ENCODE measurements at regions not wholly inside any gene's neighbourhood (a gene's known extent, or its start where the extent isn't known, plus 50 kb on each side); places are given as distances from the start of the nearest gene placed in this dataset.

GRCh38 chr9:92188969-92189781 lies 74.0 kb upstream of the SPTLC1 start:
- Mint-ChIP-seq H3K4me3 (ENCODE audit: unreplicated experiment) (no peak overlapping the region), H3K4me1 (ENCODE audit: low read depth) (peaks cover 12% of the 10 kb centered on the region), H3K36me3 (ENCODE audit: low read depth) (no peaks in the 10 kb centered on the region), H3K9me3 (ENCODE audit: low read depth) (no peaks in the 10 kb centered on the region), H3K27ac (ENCODE audit: unreplicated experiment) (no peak overlapping the region), H3K27me3 (ENCODE audit: low read depth) (no peaks in the 10 kb centered on the region)
- TF ChIP-seq, protein P1, sequence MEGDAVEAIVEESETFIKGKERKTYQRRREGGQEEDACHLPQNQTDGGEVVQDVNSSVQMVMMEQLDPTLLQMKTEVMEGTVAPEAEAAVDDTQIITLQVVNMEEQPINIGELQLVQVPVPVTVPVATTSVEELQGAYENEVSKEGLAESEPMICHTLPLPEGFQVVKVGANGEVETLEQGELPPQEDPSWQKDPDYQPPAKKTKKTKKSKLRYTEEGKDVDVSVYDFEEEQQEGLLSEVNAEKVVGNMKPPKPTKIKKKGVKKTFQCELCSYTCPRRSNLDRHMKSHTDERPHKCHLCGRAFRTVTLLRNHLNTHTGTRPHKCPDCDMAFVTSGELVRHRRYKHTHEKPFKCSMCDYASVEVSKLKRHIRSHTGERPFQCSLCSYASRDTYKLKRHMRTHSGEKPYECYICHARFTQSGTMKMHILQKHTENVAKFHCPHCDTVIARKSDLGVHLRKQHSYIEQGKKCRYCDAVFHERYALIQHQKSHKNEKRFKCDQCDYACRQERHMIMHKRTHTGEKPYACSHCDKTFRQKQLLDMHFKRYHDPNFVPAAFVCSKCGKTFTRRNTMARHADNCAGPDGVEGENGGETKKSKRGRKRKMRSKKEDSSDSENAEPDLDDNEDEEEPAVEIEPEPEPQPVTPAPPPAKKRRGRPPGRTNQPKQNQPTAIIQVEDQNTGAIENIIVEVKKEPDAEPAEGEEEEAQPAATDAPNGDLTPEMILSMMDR (IDR thresholded peaks at IDR 0.05) = no peak
- no peak for DNase-seq (ENCODE audit: low spot score)

DNA sequence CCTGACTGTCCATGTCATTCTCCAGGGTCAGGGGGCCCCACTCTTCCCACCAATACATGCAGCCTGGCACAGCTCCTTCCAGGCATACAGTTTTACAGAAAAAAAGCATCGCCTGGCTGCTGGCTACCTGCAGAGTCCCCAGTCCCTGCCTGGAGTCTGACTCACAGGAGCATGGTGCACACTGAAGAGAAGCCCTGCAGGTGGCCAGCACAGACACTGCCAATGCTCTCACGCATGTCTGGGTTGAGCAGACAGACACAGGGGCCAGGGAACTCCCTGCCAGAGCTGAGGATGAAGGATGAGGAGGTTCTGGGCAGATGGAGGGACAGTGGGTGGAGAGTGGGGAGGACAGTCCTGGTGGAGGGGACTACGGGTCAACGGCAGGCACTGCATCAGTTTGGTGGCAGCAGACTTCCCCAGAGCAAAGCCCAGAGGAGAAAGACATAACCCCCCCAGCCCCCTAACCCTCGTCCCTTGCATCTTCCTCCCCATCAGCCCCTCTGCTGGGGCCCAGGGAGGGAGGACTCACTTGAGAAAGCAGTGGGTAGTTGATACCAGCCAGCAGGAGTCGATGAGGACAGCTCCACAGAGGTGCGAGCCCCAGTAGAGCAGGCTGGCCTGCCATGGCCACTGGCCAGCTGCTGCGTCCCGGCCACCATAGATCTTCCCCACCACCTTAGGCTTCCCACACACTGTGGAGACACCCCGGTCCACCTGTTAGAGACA lies 72.9 kb upstream of the SPTLC1 start:
- H3K4me3 Mint-ChIP-seq (ENCODE audit: unreplicated experiment) = no peak overlapping the region
- H3K27ac Mint-ChIP-seq (ENCODE audit: unreplicated experiment) = peak overlapping the region; percentile 68
- no peak for DNase-seq (ENCODE audit: low spot score)
- no peaks in the 10 kb centered on the region for H3K36me3 Mint-ChIP-seq (ENCODE audit: low read depth)
- H3K9me3 Mint-ChIP-seq (ENCODE audit: low read depth) = no peaks in the 10 kb centered on the region
- TF ChIP-seq, protein P1 (IDR thresholded peaks at IDR 0.05) = no peak
- peaks cover 12% of the 10 kb centered on the region for H3K4me1 Mint-ChIP-seq (ENCODE audit: low read depth)
- H3K27me3 Mint-ChIP-seq (ENCODE audit: low read depth) = no peaks in the 10 kb centered on the region

DNA sequence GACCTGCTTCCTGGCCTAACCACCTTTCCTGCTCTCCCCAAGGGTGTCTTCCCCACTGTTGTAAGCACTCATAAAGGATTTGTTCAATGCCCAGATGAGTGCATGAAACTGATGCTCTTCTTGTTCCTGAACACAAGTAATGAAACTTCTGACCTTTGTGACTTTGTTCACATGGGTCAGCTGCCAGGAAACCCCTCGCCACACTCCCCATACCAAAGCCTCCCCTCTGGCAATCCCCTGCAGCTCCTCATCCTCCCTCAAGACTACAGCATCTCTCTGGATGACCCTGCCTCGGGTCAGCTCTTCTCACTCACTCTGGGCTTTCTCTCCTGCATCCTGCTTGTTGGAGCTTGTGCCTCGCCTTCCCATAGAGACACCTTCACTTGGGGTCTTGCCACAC lies 72.2 kb upstream of the SPTLC1 start:
- H3K27ac Mint-ChIP-seq (ENCODE audit: unreplicated experiment) = no peak overlapping the region
- H3K4me1 Mint-ChIP-seq (ENCODE audit: low read depth) = peaks cover 12% of the 10 kb centered on the region
- H3K4me3 Mint-ChIP-seq (ENCODE audit: unreplicated experiment) = no peak overlapping the region
- no peaks in the 10 kb centered on the region for H3K9me3 Mint-ChIP-seq (ENCODE audit: low read depth)
- TF ChIP-seq, protein P1 (IDR thresholded peaks at IDR 0.05) = no peak
- H3K36me3 Mint-ChIP-seq (ENCODE audit: low read depth) = no peaks in the 10 kb centered on the region
- DNase-seq (ENCODE audit: low spot score) = no peak
- H3K27me3 Mint-ChIP-seq (ENCODE audit: low read depth) = no peaks in the 10 kb centered on the region

GRCh38 chr9:92186631-92187030 lies 71.4 kb upstream of the SPTLC1 start:
- Mint-ChIP-seq H3K4me3 (ENCODE audit: unreplicated experiment) (no peak overlapping the region), H3K27ac (ENCODE audit: unreplicated experiment) (no peak overlapping the region), H3K4me1 (ENCODE audit: low read depth) (peaks cover 6% of the 10 kb centered on the region), H3K27me3 (ENCODE audit: low read depth) (no peaks in the 10 kb centered on the region), H3K9me3 (ENCODE audit: low read depth) (no peaks in the 10 kb centered on the region), H3K36me3 (ENCODE audit: low read depth) (no peaks in the 10 kb centered on the region)
- DNase-seq (ENCODE audit: low spot score) = no peak
- TF ChIP-seq, protein P1 (IDR thresholded peaks at IDR 0.05) = no peak

- TF ChIP-seq, protein P1 (IDR thresholded peaks at IDR 0.05) = no peak
- Mint-ChIP-seq H3K36me3 (ENCODE audit: low read depth) (no peaks in the 10 kb centered on the region), H3K9me3 (ENCODE audit: low read depth) (peaks cover 3% of the 10 kb centered on the region), H3K4me3 (ENCODE audit: unreplicated experiment) (no peak overlapping the region), H3K4me1 (ENCODE audit: low read depth) (peaks cover 12% of the 10 kb centered on the region), H3K27me3 (ENCODE audit: low read depth) (no peaks in the 10 kb centered on the region), H3K27ac (ENCODE audit: unreplicated experiment) (no peak overlapping the region)
- DNase-seq (ENCODE audit: low spot score) = no peak
Observed at GRCh38 chr9:92185681-92186080, 70.5 kb upstream of the SPTLC1 start.
